Kidney epithelial cell (primary cell): ENCODE measurements at regions not wholly inside any gene's neighbourhood (a gene's known extent, or its start where the extent isn't known, plus 50 kb on each side); places are given as distances from the start of the nearest gene placed in this dataset.
"Not testable (repeated sequence)": the region's sequence is repeated elsewhere in the genome, so short reads cannot be mapped to it uniquely, and the experiment has no call there.

Experiments
- DNase-seq: peaks from one replicate; pipeline ENCODE4 v3.0.0-alpha.2; 2010; ENCODE audit warnings: low read depth
- H3K27me3 ChIP-seq: 2 replicates; pipeline ENCODE4 v1.6.0; 2011; ENCODE audit warnings: low read length; ENCODE audit not compliant: control insufficient read depth, insufficient read depth
- H3K36me3 ChIP-seq: 2 replicates; pipeline ENCODE4 v1.5.1; 2011; ENCODE audit warnings: low read length; ENCODE audit not compliant: control insufficient read depth, insufficient read depth
- H3K4me3 ChIP-seq: 2 replicates; pipeline ENCODE4 v1.5.1; 2011; ENCODE audit warnings: low read depth, mild to moderate bottlenecking, control low read depth, low read length
- TF ChIP-seq, protein P1 (sequence below): IDR thresholded peaks from 2 replicates; pipeline ENCODE4 v1.5.1; 2011; ENCODE audit warnings: mild to moderate bottlenecking, moderate library complexity, low read length, control low read depth, inconsistent platforms; ENCODE audit not compliant: insufficient read depth, poor library complexity, severe bottlenecking

DNA sequence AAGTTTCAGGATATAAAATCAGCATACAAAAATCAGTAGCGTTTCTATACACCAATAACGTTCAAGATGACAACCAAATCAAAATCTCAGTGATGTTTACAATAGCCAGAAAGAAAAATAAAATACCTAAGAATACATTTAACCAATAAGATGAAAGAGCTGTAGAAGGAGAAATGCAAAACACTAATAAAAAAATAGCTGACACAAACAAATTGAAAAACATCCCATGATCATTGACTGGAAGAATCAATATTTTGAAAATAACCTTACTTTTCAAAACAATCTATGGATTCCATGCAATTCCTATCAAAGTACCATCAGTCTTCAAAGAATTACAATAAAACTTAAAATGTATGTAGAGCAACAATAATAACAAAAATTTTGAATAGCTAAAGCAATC is 1096.3 kb downstream of the FAT4 start:
- DNase-seq, result no peak
- H3K4me3 ChIP-seq, result no peak overlapping the region
- no peaks in the 10 kb centered on the region for H3K36me3 ChIP-seq
- H3K27me3 ChIP-seq, result no peaks in the 10 kb centered on the region
- TF ChIP-seq, protein P1, sequence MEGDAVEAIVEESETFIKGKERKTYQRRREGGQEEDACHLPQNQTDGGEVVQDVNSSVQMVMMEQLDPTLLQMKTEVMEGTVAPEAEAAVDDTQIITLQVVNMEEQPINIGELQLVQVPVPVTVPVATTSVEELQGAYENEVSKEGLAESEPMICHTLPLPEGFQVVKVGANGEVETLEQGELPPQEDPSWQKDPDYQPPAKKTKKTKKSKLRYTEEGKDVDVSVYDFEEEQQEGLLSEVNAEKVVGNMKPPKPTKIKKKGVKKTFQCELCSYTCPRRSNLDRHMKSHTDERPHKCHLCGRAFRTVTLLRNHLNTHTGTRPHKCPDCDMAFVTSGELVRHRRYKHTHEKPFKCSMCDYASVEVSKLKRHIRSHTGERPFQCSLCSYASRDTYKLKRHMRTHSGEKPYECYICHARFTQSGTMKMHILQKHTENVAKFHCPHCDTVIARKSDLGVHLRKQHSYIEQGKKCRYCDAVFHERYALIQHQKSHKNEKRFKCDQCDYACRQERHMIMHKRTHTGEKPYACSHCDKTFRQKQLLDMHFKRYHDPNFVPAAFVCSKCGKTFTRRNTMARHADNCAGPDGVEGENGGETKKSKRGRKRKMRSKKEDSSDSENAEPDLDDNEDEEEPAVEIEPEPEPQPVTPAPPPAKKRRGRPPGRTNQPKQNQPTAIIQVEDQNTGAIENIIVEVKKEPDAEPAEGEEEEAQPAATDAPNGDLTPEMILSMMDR, result no peak

DNA sequence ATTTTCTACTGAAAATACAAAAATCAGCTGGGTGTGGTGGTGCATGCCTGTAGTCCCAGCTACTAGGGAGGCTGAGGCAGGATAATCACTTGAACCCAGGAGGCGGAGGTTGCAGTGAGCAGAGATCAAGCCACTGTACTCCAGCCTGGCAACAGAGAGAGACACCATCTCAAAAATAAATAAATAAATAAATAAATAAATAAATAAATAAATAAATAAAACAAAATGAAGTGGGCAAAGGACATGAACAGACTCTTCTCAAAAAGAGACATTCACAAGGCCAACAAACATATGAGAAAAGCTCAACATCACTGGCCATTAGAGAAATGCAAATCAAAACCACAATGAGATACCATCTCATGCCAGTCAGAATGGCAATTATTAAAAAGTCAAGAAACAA is 1097.6 kb downstream of the FAT4 start:
- not testable (repeated sequence) for H3K27me3 ChIP-seq, DNase-seq, H3K36me3 ChIP-seq, H3K4me3 ChIP-seq

DNA sequence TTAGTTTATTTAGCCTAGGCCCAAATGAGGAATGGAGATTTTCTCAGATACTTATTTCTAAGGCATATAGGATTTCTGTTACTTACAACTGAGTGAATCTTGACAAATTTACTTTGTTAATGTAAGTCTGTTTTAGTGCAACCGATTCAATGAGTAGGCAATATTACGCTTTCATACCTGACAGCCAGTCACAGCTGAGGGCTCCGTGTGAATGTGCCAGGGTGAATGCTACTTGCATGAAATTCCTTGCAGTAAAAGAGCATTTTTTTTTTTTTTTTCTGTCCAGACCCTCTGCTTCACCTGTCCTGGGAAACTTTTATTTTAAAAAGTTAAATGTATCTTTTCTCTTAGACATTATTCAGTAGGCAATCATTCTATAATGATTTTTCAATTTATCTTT is 1100.0 kb downstream of the FAT4 start:
- no peaks in the 10 kb centered on the region for H3K36me3 ChIP-seq
- no peak overlapping the region for H3K4me3 ChIP-seq
- H3K27me3 ChIP-seq, result no peaks in the 10 kb centered on the region
- DNase-seq, result no peak
- TF ChIP-seq, protein P1, result no peak

DNA sequence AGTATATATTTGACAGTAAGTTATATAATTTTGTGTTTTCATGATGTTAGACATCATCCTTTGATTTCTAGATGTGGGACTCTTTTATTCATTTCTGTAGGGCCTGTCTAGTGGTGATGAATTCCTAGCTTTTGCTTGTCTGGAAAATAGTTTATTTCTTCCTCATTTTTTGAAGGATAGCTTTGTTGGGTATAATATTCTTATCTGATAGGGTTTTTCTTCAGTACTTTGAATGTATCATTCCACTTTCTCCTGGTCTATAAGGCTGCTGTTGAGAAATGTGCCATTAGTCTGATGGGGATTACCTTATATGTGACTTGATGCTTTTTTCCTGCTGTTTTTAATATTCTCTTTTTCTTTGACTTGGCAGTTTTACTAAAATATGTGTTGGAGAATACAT is 1104.5 kb downstream of the FAT4 start:
- TF ChIP-seq, protein P1, result no peak
- H3K36me3 ChIP-seq, result no peaks in the 10 kb centered on the region
- H3K4me3 ChIP-seq, result no peak overlapping the region
- no peak for DNase-seq
- H3K27me3 ChIP-seq, result no peaks in the 10 kb centered on the region

DNA sequence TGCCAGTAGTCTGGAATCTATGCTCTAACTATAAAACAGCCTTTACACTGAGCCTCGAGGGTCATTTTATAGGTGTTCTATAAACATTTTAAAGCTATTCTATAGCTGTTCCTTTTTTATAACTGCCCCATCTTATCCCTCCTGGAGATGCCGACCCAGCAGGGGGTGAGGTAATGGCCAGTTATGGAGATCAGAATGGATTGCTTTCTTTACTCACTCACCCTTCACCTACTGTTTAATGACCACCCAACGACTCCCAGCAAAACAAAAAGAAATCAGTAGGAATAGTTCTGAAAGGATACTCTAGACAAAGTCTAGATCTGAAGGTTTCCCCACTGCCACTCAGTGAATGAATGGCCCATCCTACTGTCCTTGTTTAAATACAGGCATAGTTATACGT is 1113.1 kb downstream of the FAT4 start:
- DNase-seq, result no peak
- H3K27me3 ChIP-seq, result no peaks in the 10 kb centered on the region
- H3K36me3 ChIP-seq, result no peaks in the 10 kb centered on the region
- TF ChIP-seq, protein P1, result no peak
- no peak overlapping the region for H3K4me3 ChIP-seq

DNA sequence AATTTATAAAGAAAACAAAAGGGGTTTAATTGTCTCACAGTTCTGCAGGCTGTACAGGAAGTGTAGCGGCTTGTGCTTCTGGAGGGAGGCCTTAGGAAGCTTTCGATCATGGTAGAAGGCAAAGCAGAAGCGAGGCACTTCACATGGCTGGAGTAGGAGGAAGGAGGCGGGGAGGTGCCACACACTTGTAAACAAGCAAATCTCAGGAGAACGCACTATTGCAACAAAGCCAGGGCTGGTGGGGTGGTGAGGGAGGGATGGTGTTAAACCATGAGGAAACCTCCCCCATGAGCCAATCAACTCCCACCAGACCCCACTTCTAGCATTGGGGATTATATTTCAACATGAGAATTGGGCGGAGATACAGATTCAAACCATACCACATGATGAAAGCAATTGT is 1116.3 kb downstream of the FAT4 start:
- H3K4me3 ChIP-seq, result no peak overlapping the region
- TF ChIP-seq, protein P1, result no peak
- H3K36me3 ChIP-seq, result no peaks in the 10 kb centered on the region
- H3K27me3 ChIP-seq, result no peaks in the 10 kb centered on the region
- DNase-seq, result no peak

DNA sequence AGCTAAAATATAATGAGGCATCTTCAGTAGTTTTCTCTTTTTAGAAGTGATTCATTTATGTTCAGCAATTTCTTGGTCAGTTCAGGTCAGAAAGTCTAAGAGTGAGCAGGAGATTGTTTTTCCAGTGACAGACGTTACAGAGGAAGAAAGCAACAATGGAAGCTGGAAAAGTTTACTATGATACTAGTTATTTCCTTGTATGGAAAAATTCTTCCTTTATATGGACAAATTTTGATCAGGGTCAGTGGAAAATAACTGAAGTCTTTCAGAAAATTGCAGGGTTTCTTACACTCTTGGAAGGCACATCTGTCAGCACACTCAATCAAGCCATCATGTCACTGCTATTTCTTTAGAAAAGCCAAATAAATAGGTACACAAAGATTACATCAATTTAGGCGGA is 1120.7 kb downstream of the FAT4 start:
- H3K27me3 ChIP-seq, result no peaks in the 10 kb centered on the region
- no peak overlapping the region for H3K4me3 ChIP-seq
- TF ChIP-seq, protein P1, result no peak
- DNase-seq, result no peak
- H3K36me3 ChIP-seq, result no peaks in the 10 kb centered on the region
